D721Med (cell line): ENCODE measurements at regions not wholly inside any gene's neighbourhood (a gene's known extent, or its start where the extent isn't known, plus 50 kb on each side); places are given as distances from the start of the nearest gene placed in this dataset.
"Not testable (repeated sequence)": the region's sequence is repeated elsewhere in the genome, so short reads cannot be mapped to it uniquely, and the experiment has no call there.

Experiments
- DNase-seq: peaks from one replicate; pipeline ENCODE4 v3.0.0; 2011; ENCODE audit warnings: low spot score; ENCODE audit not compliant: insufficient read length
- FAIRE-seq: peaks from 2 replicates; lab custom pipeline; 2011; peaks lifted over from hg19 to GRCh38; lab: Jason Lieb, UNC
- CTCF ChIP-seq: IDR thresholded peaks from 2 replicates; pipeline ENCODE4 v1.5.1; 2012; ENCODE audit warnings: mild to moderate bottlenecking, control low read depth; ENCODE audit not compliant: insufficient read depth; ENCODE audit errors: missing control alignments

- FAIRE-seq, result no peak
- DNase-seq, result no peak
- no peak for TF ChIP-seq CTCF
These were observed 233.1 kb downstream of the FOXG1 start for GRCh38 chr14:28999656-29000055.

GRCh38 chr14:29005647-29006046 lies 239.1 kb downstream of the FOXG1 start:
- DNase-seq, result no peak
- TF ChIP-seq CTCF, result no peak
- FAIRE-seq, result no peak

- no peak for DNase-seq
- TF ChIP-seq CTCF, result no peak
- no peak for FAIRE-seq
These were observed 241.4 kb downstream of the FOXG1 start for GRCh38 chr14:29007990-29008389.

- FAIRE-seq, result no peak
- peak; percentile 79 for TF ChIP-seq CTCF
- DNase-seq, result no peak
These were observed 249.7 kb downstream of the FOXG1 start for GRCh38 chr14:29016050-29016900.

- not testable (repeated sequence) for DNase-seq, FAIRE-seq
These were observed 256.9 kb downstream of the FOXG1 start for GRCh38 chr14:29023505-29023904.

- not testable (repeated sequence) for FAIRE-seq, DNase-seq
These were observed 260.9 kb downstream of the FOXG1 start for GRCh38 chr14:29027441-29027840.

- FAIRE-seq, DNase-seq: not testable (repeated sequence)
These were observed 261.5 kb downstream of the FOXG1 start for GRCh38 chr14:29027941-29028705.

- DNase-seq (no peak), FAIRE-seq (no peak)
- no peak for TF ChIP-seq CTCF
These were observed 262.5 kb downstream of the FOXG1 start for GRCh38 chr14:29028973-29029582.
